ENCODE measurements at regions not wholly inside any gene's neighbourhood (a gene's known extent, or its start where the extent isn't known, plus 50 kb on each side); places are given as distances from the start of the nearest gene placed in this dataset.

DNA sequence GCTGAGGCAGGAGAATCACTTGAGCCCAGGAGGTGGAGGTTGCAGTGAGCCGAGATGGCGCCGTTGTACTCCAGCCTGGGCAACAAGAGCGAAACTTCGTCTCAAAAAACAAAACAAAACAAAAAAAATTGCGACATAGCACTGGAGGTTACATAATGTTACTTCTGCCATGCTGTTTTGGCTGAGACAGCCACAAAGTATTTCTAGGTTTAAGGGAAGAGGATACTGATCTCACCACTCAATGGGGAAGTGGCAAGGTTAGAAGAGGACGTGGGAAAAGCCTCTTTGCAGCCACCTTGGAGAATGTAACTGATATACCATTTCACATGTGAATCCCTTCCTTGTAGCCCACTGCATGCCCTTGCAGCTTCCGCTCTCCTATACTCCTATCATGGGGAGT, 131.2 kb upstream of the NLRP1 start:
- no peak for TF ChIP-seq POLR2AphosphoS5 (IDR thresholded peaks at IDR 0.05; ENCODE audit: low read depth, low read length)
- TF ChIP-seq TAF1 (IDR thresholded peaks at IDR 0.05; ENCODE audit: low read depth, low read length), result no peak
